MM.1S (cell line): ENCODE measurements at regions not wholly inside any gene's neighbourhood (a gene's known extent, or its start where the extent isn't known, plus 50 kb on each side); places are given as distances from the start of the nearest gene placed in this dataset.

Experiments
- CTCF ChIP-seq: fragments of 300-600 bp; sonication (generic); IDR thresholded peaks from 2 replicates; pipeline ENCODE4 v1.5.1; 2016; ENCODE audit warnings: antibody characterized with exemption, low read length, mixed read lengths
- EZH2 ChIP-seq: fragments of 300-600 bp; sonication (generic); optimal IDR thresholded peaks from 2 replicates; pipeline ENCODE3; 2017; ENCODE audit warnings: low read depth, mild to moderate bottlenecking, antibody characterized with exemption, low read length, mixed read lengths
- EZH2phosphoT487 ChIP-seq: fragments of 300-600 bp; sonication (generic); IDR thresholded peaks from 2 replicates; pipeline ENCODE4 v1.6.1; 2018; ENCODE audit warnings: antibody characterized with exemption, low read length

DNA sequence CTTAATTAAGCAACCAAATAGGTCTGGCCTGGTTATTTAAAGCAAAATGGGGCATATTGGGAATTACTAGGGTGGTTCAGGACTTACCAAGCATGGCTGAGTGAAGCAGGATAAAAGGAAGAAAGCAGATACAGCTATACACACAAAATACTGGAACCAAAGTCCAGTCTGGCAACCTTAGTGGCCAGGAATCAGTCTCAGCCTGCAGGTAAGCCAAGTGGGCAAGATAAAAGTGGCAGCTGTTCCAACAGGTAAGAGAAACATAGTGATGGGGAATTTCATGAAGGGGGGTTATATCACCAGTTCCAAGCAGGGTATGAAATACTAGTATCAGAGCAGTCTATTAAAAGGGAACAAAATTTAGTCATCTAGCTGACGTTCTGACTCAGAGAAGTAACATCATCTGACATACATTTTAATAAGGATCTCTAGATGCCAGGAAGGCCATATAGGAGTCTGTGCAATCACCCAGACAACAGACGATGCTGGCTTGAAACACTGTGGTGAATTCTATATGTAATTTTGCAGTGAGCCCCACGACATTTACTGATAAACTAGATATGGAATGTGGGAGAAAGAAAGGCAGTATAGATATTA, 292.1 kb upstream of the HSF2 start:
- TF ChIP-seq CTCF (no peak), EZH2phosphoT487 (no peak), EZH2 (no peak)
